Inflammatory macrophage (primary cell): ENCODE measurements at regions not wholly inside any gene's neighbourhood (a gene's known extent, or its start where the extent isn't known, plus 50 kb on each side); places are given as distances from the start of the nearest gene placed in this dataset.

ENCODE experiments used
- DNase-seq, 2 donors: peaks; one replicate each; pipeline ENCODE4 v3.0.0-alpha.2; 2020 to 2022

DNA sequence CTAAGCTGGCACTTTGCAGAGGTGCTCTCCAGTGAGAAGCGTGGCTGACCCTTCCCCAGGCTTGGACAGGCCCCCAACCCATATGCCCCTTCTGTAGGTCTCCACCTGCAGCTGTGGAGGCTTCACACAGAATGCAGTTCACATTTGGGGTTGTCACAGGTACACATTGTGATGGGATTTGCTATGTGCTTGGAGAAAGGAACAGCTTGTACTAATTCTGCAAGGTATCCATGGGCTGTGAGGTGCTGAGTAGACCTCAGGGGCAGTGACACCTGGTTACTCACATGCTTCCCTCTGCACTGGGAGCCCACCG lies 188.9 kb downstream of the CXCL12 start:
- DNase-seq = no peak

DNA sequence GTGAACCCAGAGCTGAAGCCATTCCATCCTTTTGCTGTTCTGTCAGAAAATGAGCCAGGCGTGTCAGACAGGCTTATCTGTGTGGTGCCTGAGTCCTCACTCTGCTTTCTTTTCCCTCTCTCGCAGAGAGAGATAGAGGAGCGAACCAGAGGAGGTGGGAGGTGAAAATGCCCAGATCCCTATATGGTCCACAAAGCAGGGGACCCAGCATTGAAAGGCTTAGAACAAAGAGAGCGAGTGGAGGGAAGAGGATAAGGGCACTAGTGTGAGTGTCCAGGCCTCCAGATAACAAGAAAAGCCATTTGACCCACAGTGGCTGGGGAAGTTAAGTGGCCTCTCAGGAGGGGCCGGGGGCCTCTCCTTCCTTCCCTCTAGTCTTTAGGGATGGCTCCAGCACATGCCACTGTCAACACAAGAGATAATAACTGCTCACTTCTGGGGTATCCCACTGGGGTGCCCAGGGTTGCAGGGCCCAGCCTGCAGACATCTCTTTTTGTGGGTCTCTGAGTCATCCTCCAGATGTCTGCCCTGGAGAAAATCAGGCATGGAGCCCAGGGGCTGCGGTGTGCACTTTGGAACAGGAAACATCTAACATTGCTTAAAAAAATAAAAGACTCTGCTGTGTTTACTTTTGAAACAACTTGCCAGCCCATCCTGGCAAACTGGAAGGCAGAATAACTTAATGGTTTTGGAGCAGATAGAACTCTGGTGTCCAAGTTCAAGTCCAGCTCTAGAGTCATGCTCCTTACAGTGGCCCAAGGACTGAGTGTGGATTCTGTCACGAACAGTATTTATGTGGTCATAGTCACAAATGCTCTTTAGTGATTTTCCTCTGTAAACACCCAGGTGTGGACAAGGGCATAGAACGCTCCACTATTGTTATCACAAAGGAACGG lies 189.5 kb downstream of the CXCL12 start:
- DNase-seq = no peak

DNA sequence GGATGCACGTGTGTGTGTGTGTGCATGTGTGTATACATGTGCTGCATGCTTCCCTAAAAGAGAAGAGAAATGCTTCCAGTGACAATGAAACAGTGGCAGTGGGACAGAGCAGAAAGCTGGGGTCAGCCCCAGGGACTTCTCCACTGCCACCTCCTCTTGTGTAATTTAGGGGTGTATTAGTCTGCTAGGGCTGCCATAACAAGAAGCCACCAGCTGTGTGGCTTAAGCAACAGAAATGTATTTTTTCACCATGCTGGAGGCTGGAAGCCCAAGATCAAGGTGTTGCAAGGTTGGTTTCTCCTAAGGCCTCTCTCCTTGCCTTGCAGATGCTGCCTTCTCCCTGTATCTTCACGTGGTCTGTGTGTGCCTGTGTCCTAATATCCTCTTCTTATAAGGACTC lies 190.5 kb downstream of the CXCL12 start:
- no peak for DNase-seq

DNA sequence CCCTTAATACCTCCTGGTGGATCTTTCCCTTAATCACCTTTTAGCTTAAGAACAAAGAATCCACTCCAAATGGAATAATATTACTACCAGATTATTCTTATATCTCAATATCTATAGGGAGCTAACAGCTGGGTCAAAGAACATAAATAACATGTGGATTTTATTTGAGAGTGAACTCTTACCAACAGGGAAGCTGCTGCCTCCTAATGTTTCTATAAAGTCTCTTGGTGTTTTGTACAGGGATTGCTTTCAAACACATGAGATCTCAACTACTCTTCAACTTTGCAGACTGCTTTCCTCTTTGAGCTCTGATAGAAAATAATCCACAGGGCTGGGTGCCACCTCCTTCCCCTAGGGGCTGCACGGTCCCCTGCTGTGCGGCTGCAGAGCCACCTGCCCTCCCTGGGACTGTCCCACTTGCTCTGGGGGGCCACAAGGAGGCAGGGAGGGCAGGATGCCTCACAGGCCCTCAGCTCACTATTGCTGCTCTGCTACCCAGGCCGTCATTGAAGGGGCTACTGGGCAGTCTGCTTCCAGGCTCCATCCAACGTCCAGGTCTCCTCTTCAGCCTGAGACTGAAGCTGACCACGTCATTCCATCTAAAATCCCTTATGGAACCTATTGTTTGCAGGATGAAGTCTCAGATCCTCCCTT lies 191.2 kb downstream of the CXCL12 start:
- DNase-seq = no peak

DNA sequence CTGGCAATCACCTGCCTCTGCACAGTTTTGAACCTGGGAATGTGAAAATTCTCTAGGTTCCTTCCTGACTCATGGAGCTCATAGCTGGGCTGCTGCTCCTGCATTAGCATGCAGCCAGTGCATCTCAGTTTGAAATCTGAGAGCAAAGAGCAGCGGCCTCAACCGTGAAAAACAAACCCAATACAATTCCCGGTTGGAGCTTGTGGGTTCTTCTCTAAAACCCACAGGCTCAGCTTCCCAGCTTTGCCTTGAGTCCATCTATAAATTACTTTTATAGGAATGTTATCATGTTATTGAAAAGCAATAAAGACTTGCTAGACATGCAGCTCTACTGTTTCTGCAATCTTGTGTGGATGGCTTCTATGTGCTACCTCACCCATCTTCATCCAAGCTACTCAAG lies 191.7 kb downstream of the CXCL12 start:
- no peak for DNase-seq

DNA sequence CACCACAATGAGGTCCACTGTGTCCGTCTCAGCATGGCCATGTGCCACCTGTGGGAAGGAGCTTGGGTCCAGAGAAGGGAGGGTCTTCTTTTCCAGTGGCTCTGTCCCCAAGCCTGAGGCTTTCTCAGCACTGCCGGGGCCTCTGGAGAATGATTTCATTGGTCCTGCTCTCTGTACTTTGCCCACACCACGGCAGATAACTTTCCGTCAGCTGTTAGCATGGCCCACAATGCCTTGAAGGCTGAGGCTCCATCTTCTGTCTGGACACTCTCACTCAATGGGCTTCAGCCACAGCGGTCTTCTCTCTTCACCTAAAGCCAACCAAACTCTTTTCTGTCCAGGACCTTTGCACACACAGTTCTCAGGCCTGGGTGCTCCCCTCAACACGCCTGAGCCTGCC lies 192.5 kb downstream of the CXCL12 start:
- DNase-seq = no peak

DNA sequence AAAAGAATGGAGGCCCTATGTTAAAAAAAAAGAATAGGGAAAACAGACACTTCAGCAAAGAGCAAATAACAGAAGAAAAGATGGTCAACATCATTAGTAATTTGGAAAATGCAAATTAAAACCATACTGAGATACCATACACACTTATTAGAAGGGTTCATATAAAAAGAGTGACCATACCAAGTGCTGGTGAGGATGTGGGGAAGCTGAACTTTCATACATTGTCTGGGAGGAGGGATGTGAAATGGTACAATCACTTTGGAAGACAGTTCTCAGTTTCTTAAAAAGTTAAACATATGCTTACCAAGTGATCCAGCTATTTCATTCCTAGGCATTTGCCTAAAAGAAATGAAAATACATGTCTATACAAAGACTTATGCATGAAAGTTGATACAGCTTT lies 194.4 kb downstream of the CXCL12 start:
- no peak for DNase-seq

DNA sequence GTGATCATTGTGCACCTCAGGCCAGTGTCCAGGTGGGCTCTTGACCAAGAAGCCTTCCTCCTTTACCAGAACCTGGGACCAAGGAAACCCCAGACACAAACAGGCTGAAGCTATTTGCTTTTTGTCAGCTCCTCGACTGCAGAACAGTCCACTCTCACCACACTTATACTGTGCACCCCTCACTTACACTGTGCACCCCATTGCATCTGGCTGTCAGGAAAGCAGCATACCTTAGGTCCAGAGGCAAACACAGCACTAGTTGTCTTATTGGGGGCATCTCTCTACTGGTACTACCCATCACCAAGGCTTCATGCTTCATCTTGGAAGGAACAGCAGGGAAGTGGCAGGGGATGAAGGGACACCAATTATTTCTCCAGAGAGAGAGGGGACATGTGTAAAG lies 198.1 kb downstream of the CXCL12 start:
- no peak for DNase-seq

DNA sequence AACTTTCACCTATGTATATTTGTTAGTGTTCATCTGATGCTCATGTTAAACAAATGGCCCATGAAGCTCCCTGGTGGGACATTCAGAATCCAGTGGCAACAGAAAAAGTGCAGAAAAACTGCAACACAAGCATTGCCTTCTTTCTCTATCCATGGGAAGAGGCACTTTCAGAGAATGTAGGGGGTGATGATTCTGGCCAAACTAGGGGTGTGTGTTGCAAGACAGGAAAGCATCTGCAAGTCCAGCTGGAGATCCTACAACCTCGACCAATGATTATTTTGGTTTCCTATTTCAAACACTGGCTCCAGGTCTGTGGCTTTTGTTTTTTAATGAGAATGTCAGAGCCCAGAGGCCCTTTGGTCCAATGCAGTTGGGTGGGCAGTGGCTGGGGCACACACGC lies 198.7 kb downstream of the CXCL12 start:
- no peak for DNase-seq

DNA sequence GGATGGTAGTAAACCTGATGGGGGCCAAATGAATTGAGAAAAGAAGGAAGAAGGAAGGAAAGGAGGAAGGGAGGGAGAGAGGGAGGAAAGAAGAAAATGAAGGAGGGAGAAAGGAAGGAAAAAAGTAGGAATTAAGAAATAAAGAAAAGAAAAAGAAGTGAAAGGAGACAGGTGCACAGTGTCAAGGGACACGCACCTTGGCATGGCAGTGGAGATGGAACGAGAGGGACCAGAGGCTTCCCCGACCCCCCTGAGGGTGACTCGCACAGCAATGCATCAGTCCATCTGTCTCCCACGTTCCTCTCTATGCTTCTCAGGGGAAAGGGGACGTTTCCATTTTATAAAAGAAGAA lies 199.6 kb downstream of the CXCL12 start:
- DNase-seq = no peak

DNA sequence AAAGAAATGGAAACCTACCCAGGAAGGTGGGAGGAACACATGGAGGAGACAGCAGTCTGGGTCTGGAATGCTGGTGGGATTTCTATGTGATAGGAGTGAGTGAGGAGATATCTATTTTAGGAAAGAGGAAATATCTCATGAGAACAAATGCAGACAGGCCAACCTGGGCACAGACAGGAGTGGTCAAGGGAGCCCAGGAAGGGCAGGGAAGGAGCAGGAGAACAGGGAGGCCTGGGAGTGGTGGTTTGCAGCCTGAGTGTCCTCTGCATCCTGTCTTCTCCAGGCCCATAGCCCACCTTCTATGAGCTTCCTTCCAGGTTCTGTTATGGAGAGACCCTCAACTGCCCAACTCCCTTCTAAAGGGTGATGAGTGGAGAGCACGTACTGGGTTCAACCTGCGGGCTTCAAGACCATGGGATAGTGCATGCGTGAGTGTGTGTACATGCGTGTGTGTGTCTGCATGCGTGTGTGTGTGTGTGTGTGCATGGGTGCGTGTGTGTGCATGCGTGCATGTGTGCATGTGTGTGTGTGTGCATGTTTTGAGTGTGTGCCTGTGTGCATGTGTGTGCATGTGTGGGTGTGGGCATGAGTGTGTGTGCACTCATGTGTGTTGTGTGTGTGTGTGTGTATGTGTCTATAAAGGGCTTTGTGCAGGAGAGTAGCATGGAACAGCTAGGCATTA lies 200.1 kb downstream of the CXCL12 start:
- DNase-seq = no peak

DNA sequence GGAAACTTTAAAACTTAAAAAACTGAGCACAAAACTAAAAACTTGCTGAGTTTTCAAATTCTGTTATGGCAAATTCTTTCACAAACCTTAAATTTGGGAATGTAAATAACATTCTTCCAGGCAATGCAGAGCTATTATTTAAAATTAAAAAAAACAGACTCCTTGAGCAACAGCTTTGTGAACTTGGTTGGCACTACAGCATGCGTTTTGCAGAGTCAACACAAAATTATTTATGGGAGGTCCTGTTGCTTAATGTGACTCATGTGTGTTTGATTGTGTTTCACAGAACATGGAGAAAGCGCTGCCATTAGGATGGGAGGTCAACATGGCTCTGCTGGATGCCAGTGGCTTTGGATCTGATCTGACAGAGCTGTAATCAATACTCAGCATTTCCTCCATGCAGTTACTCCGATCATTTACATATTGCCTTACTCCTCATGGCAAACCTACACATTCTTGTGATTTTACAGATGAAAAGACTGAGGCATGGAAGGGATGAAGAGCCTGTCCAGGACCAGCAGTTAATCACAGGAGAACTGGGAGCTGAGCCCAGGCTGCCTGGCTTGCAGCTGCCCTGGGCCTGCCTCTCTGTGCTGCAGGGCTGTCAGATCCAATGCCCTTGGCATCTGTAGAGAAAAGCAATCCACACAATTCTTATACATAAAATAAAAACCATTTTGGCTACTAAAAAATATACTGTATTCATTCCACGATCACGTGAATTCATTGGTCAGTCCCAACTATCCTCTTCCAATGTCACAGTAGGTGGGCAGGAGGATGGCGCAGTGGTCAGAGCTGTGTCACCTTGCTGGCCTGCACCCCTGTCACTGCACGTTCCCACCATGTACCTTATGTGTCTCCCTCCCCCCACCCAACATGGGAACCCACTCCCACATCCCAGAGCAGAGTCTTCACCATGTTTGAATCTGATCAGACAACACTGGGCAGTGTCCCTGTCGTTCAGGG lies 200.9 kb downstream of the CXCL12 start:
- no peak for DNase-seq

DNA sequence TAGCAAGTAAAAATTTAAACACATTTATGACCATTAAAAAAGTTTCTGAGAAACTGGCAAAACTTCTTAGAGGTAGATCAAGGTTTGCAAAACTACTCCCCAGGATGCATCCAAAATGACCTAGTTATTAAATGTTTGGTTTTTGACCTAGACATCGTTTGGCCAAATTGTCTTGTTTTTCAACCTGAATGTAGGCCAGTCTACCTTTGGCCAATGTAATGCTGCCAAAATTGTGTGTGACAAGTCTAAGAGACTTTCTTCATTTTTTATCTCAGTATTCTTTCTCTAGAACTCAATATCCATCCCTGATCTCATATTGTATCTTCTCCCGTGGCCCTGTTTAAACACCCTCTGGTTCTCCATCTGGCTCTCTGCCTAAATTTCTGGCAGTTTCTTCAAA lies 202.0 kb downstream of the CXCL12 start:
- DNase-seq = no peak

DNA sequence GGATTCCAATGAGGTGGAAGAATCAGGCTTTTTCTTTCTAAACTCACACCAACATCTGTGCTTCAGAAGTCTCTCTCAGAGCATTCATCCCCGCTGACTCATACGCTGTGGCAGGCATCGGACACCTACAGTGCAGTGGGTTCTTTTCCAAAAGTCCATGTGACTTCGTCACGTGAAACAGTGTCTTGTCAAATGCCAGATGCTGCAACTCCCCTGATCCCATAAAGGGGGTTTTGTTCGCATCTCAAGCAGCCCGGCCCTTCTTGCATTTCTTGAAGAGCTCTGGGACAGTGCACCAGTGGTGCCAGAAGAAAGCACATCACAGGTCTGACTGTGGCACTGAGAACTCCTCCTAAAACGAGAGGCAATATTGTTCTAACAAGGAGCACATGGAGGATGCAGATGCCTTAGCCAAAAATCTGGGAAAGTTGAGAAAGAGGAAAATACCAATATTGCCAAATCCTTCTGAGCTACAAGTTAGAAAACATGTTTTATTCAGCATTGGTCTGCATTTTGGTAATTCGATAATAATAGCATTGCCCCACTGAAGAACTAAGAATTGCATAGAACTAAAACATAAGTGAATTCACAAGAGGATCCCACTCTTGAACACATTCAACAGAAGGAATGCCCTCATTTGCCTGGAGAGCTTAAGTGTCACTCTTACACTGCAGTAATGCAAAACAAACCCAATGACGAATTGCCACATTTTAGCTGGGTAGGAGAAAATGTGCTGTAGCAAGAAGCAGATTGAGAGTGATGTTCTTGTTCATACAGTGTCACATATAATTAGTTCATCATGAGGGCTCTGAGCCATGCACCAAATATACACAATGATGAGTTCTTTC lies 204.4 kb downstream of the CXCL12 start:
- DNase-seq = no peak

DNA sequence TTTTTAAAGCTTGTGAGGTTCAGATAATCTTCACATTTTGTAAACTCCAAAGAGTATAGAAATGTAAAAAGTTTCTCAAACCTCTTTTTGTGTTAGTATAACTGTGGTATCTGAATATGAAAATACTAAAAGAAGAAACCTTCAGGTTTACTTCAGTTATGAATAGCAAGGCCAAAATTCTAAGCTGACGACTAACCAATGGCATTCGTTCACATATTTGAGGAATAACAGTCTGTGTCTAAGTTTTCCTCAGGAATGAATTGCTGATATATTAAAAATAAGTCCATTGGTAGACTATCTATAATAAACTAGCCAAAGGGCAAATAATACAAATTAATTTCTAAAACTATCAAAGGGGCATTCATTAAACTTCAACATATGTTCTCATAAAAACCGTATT lies 206.0 kb downstream of the CXCL12 start:
- DNase-seq = no peak

DNA sequence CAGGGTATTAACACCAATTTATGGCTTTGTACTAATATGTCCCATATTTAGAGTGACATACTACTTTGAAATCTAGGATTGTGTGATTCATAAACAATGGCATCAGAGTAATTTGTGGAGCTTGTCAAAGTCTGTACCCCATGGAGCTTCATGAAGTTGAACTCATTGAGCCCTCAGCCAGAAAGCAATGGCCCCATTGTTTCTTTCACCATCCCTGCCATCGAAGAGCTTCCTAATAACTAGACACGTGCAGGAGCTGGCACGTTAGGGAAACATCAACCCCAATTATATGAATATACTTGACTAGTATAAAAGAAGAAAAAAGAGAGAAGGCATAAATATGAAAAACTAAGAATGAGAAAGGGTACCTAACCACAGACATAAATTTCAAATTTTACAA lies 206.6 kb downstream of the CXCL12 start:
- DNase-seq = no peak

DNA sequence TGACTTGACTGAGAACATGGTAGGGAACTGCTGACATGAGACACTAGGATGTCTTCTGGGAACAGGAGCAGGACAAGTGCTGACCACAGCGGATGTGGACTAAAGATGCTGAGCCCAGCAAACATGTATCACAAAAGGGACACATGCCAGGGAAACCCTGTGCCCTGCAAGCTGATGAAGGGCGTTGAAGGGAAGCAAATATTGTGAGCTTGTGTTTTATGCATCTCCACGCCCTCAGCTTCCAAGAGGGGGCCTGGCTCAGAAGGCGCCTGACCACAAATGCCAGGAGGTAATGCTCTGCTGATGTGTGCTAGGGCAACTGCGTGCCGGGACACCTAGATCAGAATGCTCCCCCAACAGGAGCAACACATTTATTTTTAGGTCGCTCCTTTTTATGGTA lies 207.3 kb downstream of the CXCL12 start:
- DNase-seq = no peak

DNA sequence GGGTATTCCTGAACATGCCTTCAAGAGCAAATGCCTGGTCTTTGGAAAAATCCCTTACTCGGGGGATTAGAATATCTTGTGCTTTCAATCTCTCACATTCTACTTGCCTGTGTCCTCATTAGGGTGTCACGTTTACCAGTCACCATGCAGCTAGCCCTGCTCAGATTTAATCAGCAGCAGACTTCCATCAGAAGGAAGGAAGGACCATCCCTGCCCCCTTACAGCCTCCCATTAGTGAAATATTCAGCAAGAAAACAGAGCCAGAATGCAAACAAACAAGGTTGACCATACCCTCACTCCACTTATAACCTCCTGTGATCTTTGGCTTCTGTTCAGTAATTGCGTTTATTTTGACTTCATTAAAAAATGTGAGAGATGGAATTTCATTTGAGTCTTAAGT lies 208.6 kb downstream of the CXCL12 start:
- no peak for DNase-seq

DNA sequence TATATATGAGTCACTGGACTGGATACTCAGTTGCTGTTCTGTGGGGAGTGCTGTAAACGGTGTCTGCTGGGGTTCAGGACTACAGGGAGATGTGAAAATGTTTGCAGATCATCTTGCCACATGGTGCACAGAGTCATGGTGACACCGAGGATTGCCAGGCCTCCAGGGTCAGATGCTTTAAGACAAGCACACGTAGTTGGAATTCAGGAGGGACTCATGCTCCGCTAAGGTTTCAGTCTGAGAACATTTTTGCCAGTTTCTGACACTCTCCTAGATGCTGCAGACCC lies 211.3 kb downstream of the CXCL12 start:
- no peak for DNase-seq

DNA sequence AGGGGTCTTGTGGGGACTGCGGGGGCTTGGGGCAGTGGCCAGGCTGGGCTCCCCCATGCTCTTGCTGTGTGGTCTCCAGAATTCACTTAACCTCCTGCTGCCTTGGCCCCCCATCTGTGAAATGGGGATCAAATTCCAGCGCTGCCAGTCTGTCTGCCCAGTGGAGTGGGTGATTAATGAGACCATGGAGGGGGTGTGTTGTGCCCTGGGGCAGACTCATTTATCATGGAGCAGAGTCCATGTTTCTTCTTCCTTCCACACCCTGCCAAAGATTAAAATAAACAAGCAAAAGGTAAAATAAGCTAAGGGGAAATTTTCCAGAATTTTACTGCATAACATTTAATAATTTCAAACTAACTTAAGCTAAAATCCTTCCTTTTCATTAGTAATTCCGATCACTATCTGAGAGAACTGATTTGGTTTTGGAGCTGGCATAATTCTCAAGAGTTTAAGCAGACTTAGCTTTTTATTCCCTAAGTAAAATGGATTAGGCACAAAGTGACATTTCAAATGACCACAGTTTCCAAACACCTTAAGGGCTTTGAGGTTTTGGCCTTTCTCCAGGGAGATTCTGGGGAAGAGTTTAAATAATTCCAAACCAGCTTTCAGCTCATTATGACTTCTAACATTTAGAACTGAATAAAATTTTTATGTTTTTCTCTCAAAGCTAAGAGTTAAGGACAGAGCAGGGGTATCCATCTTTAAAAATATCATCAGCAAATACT lies 211.9 kb downstream of the CXCL12 start:
- no peak for DNase-seq

DNA sequence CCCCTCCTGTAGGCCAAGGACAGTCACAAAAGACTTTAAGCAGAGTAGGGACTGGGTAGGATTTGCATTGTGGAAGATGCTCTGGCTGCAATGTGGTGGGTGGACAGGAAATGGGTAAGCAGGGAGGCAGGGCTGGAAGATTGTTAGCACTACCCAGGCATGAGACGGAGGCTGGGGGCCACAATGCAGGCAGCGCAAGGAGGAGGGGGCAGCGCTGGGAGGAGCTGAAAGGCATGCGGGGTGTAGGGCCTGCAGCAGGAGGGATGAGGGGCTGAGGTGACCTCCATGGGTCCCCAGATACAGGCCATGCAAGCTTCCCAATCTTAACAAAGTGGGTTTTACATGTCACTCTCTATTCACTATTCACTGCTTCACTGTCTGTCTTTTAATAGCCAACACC lies 213.1 kb downstream of the CXCL12 start:
- no peak for DNase-seq

DNA sequence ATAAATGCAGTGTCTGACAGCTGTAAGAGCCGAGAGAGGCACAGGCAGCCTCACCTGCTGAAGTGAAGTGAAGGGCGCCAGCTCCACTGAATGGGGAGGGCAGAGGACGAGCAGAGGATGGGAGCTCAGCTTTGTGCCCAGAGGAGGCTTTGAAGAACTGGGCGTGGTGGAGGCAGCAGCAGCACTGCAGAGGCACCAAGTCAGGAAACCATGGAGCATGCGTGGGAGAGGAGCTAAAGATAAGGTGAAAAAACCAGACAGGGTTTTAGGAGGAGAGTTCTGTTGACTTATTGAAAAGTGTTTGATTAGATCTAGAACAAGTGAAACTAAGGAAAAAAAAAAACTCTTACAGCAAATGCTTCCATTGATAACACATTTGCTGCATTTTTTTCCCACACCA lies 216.4 kb downstream of the CXCL12 start:
- DNase-seq = no peak
